ENCODE measurements at regions not wholly inside any gene's neighbourhood (a gene's known extent, or its start where the extent isn't known, plus 50 kb on each side); places are given as distances from the start of the nearest gene placed in this dataset.

DNA sequence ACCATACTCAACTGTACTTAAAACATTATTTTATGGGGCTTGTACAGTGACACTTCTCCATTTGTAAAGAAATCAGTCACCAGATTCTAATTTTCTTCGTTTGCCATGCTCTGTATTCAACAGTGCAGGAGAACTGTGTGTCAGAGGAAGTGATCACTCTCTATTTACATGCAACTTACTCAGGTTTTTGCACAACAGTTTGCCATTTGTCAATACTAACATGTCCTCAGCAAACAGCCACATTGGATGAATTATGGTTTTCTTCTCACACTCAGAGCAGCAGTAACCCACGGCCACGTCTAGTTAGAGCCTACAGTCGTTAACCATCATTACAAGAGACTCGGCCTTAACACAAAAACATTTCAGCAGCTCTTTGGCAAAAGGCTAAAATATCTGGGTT lies 69.2 kb upstream of the SP4 start:
- no peak for DNase-seq (ENCODE audit: low spot score)

GRCh38 chr7:21359163-21359562 lies 68.7 kb upstream of the SP4 start:
- DNase-seq (ENCODE audit: low spot score), result no peak

- no peak for DNase-seq (ENCODE audit: low spot score)
These were observed 66.3 kb upstream of the SP4 start for GRCh38 chr7:21361413-21362125.

GRCh38 chr7:21364801-21365271 lies 63.0 kb upstream of the SP4 start:
- no peak for DNase-seq (ENCODE audit: low spot score)

GRCh38 chr7:21365866-21366624 lies 61.8 kb upstream of the SP4 start:
- no peak for DNase-seq (ENCODE audit: low spot score)

- no peak for DNase-seq (ENCODE audit: low spot score)
These were observed 60.8 kb upstream of the SP4 start for GRCh38 chr7:21367081-21367480.

GRCh38 chr7:21367537-21367936 lies 60.3 kb upstream of the SP4 start:
- DNase-seq (ENCODE audit: low spot score), result no peak

- DNase-seq (ENCODE audit: low spot score), result no peak
These were observed 59.6 kb upstream of the SP4 start for GRCh38 chr7:21368317-21368716.

- DNase-seq (ENCODE audit: low spot score), result no peak
These were observed 57.5 kb upstream of the SP4 start for GRCh38 chr7:21370283-21370982.

- DNase-seq (ENCODE audit: low spot score), result no peak
These were observed 56.5 kb upstream of the SP4 start for GRCh38 chr7:21371360-21371759.

- no peak for DNase-seq (ENCODE audit: low spot score)
These were observed 54.9 kb upstream of the SP4 start for GRCh38 chr7:21373031-21373430.

- DNase-seq (ENCODE audit: low spot score), result no peak
These were observed 53.7 kb upstream of the SP4 start for GRCh38 chr7:21374134-21374533.

DNA sequence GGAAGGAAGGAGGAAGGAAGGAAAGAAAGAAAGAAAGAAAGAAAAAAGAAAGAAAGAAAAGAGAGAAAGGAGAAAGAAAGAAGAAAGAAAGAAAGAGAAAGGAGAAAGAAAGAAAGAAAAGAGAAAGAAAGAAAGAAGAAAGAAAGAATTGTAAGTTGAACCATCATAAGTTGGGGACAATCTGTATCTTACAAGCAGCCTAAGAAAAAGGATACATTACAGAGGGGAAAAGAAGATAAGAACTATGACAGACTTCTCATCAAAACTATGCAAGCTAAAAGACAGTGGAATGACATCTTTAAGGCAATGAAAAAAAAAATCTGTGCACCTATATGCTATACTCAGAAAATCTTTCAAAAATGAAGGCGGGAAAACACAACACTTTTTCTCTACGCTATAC lies 50.3 kb upstream of the SP4 start:
- DNase-seq (ENCODE audit: low spot score), result no peak

Data from umbilical cord (tissue), 1 donor.